ENCODE measurements at regions not wholly inside any gene's neighbourhood (a gene's known extent, or its start where the extent isn't known, plus 50 kb on each side); places are given as distances from the start of the nearest gene placed in this dataset.

DNA sequence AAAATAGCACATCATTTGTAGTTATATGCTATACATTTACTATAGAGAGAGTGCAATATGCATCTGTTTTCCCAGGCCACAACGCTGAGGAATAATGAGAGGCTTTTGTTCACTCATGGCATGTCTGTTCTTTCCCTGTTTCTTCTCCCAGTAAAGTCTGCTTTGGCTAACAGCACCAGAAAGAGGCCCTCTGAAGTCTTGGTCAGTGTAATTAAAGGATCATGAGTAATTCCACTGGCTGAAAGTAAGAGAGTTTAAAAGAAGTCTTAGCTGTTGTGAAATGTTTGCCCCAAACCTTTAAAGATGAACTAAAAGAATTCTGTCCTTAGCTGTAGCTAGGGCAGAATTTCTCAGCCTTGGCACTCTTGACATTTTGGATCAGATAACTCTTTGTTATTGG lies 228.8 kb downstream of the TLE4 start:
- no peak for DNase-seq

DNA sequence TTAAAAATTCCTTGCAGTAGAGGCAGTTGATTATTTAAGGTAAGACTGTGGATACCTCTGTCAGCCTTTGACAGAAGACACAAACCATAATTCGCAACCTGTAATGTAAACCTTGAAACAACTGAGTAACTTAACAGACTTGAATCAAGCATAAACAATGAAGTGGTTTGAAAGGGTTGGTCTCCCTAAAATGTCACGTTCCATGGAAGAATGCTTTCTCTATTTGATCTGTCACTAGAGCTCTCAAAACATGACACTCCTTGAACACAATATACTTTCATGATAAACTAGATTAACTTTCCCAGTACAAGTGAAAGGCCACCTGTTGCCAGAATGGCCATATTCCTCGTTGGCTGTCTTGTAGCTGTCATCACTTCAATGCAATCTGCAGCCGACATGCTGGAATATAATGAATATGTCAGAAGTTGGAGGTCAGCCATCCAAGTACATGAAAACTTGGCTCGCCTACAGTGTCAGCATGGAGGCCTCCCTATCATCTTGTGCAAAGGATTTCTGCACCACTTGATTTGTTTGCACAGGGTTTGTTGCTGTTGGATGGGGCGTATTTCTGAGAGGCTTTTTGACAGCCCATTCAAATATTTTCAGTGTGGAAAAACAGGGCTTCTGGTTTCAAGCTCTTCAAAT lies 228.0 kb downstream of the TLE4 start:
- DNase-seq = peak; percentile 35

GRCh38 chr9:79798450-79798849 lies 226.7 kb downstream of the TLE4 start:
- DNase-seq = no peak

GRCh38 chr9:79796411-79796810 lies 224.6 kb downstream of the TLE4 start:
- DNase-seq = no peak

DNA sequence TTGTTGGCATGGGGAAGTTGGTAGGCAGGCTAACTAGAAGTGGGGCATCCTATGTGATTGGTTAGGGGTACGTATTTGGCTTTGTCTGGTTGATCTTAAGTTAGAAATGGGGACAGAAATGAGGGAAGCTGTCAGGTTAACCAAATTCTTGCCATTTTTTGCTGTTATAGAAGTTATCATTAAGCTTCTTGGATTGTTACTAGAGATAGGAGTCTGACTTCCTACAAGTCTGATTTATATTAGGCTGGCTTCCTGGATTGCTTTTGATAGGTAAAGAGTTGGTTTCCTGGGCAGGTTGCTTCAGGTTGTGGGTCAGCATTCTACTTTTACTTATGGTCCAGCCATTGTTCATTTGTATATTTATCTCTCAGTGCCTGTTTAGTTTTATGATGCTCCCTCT lies 216.9 kb downstream of the TLE4 start:
- DNase-seq = no peak

- no peak for DNase-seq
Measured at GRCh38 chr9:79781263-79781662, 209.5 kb downstream of the TLE4 start.

DNA sequence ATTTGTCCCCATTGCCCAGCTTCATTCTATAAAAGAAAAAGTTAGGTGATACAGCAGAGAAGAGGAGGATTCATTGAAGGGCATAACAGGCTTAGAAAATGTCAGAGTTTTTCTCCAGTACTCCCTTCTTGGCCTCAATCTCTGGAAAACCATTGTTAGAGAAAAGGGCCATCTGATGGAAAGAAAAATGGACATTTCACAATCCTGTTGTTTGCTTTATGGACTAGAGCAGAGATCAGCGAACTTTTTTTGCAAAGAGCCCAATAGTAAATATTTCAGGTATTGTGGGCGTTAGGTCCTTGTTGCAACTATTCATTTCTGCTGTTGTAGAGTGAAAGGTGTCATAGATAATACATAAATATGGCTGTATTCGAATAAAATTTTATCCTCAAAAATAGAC lies 208.8 kb downstream of the TLE4 start:
- no peak for DNase-seq

DNA sequence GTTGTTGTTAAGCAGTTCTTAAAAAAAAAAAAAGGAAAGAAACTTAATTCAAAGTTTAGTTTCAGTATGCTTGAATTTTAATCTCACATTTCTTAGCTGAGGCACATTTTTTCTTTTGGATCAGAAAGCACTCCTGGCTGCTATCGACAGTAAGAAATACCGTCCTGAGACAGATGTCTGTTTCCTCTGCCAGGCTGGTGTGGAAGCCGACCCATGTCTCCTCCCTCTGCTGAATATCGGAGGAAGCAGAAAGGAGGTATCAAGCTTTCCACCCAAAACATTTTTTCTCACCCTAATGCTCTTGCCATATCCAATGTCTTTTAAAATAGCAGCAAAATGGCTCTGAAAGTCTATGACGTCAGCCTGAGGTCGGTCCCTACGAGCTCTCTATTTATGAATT lies 208.1 kb downstream of the TLE4 start:
- DNase-seq = no peak

GRCh38 chr9:79778581-79778980 lies 206.8 kb downstream of the TLE4 start:
- no peak for DNase-seq

DNA sequence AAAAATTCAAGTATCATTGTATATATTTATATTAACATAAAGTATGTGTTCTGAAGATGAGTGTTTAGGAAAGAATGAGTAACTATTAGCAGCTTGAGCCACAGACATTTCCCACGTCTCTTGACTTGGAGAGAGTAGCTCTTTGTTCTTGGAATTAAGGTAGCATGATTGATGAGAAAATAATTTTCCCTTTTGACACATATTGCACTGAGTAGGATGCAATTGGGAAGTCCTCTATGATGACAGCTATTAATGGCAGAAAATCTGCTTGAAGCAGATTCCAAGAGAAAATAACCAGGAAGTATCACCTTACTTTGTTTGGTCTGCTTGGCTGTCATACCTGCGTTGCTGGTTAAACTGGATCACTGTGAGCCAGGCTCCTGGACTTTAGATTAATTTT lies 204.8 kb downstream of the TLE4 start:
- DNase-seq = no peak
